Stimulated activated CD4-positive, alpha-beta T cell treated with anti-CD3 and anti-CD28 coated beads, TNF-alpha, amount 100 ng/mL, for 48 hours (primary cell): ENCODE measurements at regions not wholly inside any gene's neighbourhood (a gene's known extent, or its start where the extent isn't known, plus 50 kb on each side); places are given as distances from the start of the nearest gene placed in this dataset.

Source experiments
- DNase-seq, 3 donors: peaks; one replicate each; pipeline ENCODE4 v3.0.0-alpha.2; 2020; ENCODE audit warnings: low read depth in 3 of 3

GRCh38 chr11:42591841-42592240, 720.0 kb upstream of the API5 start:
- DNase-seq: no peak

- no peak for DNase-seq
Measured at GRCh38 chr11:42593441-42593840, 718.4 kb upstream of the API5 start.

GRCh38 chr11:42595876-42596275, 715.9 kb upstream of the API5 start:
- no peak for DNase-seq

- no peak for DNase-seq
Measured at GRCh38 chr11:42596576-42597145, 715.1 kb upstream of the API5 start.

GRCh38 chr11:42598341-42598740, 713.5 kb upstream of the API5 start:
- DNase-seq: no peak

GRCh38 chr11:42620796-42621195, 691.0 kb upstream of the API5 start:
- no peak for DNase-seq

- DNase-seq: no peak
Measured at GRCh38 chr11:42625757-42626665, 685.8 kb upstream of the API5 start.

GRCh38 chr11:42631220-42631843, 680.5 kb upstream of the API5 start:
- no peak for DNase-seq

GRCh38 chr11:42646959-42647358, 664.8 kb upstream of the API5 start:
- no peak for DNase-seq

- no peak for DNase-seq
Measured at GRCh38 chr11:42647993-42648392, 663.8 kb upstream of the API5 start.

GRCh38 chr11:42651621-42652020, 660.2 kb upstream of the API5 start:
- no peak for DNase-seq

GRCh38 chr11:42657169-42657568, 654.6 kb upstream of the API5 start:
- no peak for DNase-seq

GRCh38 chr11:42661942-42662341, 649.9 kb upstream of the API5 start:
- DNase-seq: no peak

GRCh38 chr11:42669248-42669976, 642.4 kb upstream of the API5 start:
- no peak for DNase-seq

GRCh38 chr11:42674436-42674835, 637.4 kb upstream of the API5 start:
- no peak for DNase-seq

- DNase-seq: no peak
Measured at GRCh38 chr11:42707541-42707940, 604.3 kb upstream of the API5 start.

- no peak for DNase-seq
Measured at GRCh38 chr11:42709216-42709615, 602.6 kb upstream of the API5 start.

GRCh38 chr11:42713279-42713678, 598.5 kb upstream of the API5 start:
- no peak for DNase-seq

- DNase-seq: no peak
Measured at GRCh38 chr11:42713753-42714152, 598.0 kb upstream of the API5 start.

GRCh38 chr11:42720716-42721563, 590.9 kb upstream of the API5 start:
- no peak for DNase-seq

GRCh38 chr11:42727879-42728278, 583.9 kb upstream of the API5 start:
- no peak for DNase-seq
